CD14-positive monocyte (primary cell): ENCODE measurements at regions not wholly inside any gene's neighbourhood (a gene's known extent, or its start where the extent isn't known, plus 50 kb on each side); places are given as distances from the start of the nearest gene placed in this dataset.

Experiments used
- DNase-seq, 3 donors: peaks; one replicate each; pipeline ENCODE4 v3.0.0-alpha.2; 2011 to 2022
- H2AFZ ChIP-seq: 2 replicates; pipeline ENCODE4 v1.6.0; 2012; ENCODE audit warnings: mild to moderate bottlenecking, low read depth, low read length, inconsistent platforms; ENCODE audit not compliant: insufficient read depth, poor library complexity, severe bottlenecking
- H3K27ac ChIP-seq, 2 donors: 1 replicate in 1 of 2; 2 replicates in 1 of 2; pipeline ENCODE4 v1.5.1; 2012 to 2013; ENCODE audit warnings: low read length in 2 of 2, control low read depth in 1 of 2, inconsistent platforms in 1 of 2, low read depth in 1 of 2, mild to moderate bottlenecking in 1 of 2
- H3K27me3 ChIP-seq, 2 donors: one replicate each; pipeline versions ENCODE4 v1.6.0 to v1.6.1; 2011 to 2013; ENCODE audit warnings: low read length in 2 of 2; ENCODE audit not compliant: control insufficient read depth in 2 of 2, insufficient read depth in 2 of 2
- H3K36me3 ChIP-seq, 2 donors: replicated peaks in 1 of 2; 1 replicate in 1 of 2; 2 replicates in 1 of 2; pipeline versions ENCODE4 v1.5.1 to v1.6.1; 2012 to 2013; ENCODE audit warnings: low read length in 2 of 2, control low read depth in 1 of 2, inconsistent platforms in 1 of 2, mild to moderate bottlenecking in 1 of 2; ENCODE audit not compliant: insufficient read depth in 2 of 2, control insufficient read depth in 1 of 2
- H3K4me1 ChIP-seq, 2 donors: 1 replicate in 1 of 2; 2 replicates in 1 of 2; pipeline versions ENCODE4 v1.5.1 to v1.6.1; 2012 to 2013; ENCODE audit warnings: low read length in 2 of 2, control low read depth in 1 of 2, inconsistent platforms in 1 of 2, mild to moderate bottlenecking in 1 of 2, moderate library complexity in 1 of 2; ENCODE audit not compliant: insufficient read depth in 2 of 2, control insufficient read depth in 1 of 2
- H3K4me2 ChIP-seq: replicated peaks from 2 replicates; pipeline ENCODE3; 2012; ENCODE audit warnings: low read length, moderate library complexity, mild to moderate bottlenecking; ENCODE audit not compliant: poor library complexity, severe bottlenecking; ENCODE audit errors: extremely low read depth
- H3K4me3 ChIP-seq, 3 experiments: fragments of 200-600 bp in 1 of 3; sonication (generic) in 1 of 3; replicated peaks in 1 of 3; 1 replicate in 2 of 3; 2 replicates in 1 of 3; pipeline ENCODE4 v1.5.1; 2011 to 2013; ENCODE audit warnings: low read length in 3 of 3, mild to moderate bottlenecking in 3 of 3, control low read depth in 2 of 3, low read depth in 2 of 3, inconsistent platforms in 1 of 3, moderate library complexity in 1 of 3
- H3K79me2 ChIP-seq: 2 replicates; pipeline ENCODE4 v1.6.0; 2012; ENCODE audit warnings: mild to moderate bottlenecking, control low read depth, inconsistent platforms, low read length, moderate library complexity; ENCODE audit not compliant: insufficient read depth
- H3K9ac ChIP-seq: 2 replicates; pipeline ENCODE4 v1.6.0; 2017; ENCODE audit warnings: low read length, mild to moderate bottlenecking; ENCODE audit not compliant: insufficient read depth, poor library complexity, severe bottlenecking
- H3K9me3 ChIP-seq, 2 donors: replicated peaks in 1 of 2; 1 replicate in 1 of 2; 2 replicates in 1 of 2; pipeline versions ENCODE4 v1.5.1 to v1.6.1; 2012 to 2013; ENCODE audit warnings: low read length in 2 of 2, control low read depth in 1 of 2; ENCODE audit not compliant: control insufficient read depth in 1 of 2, insufficient read depth in 1 of 2
- H4K20me1 ChIP-seq: 2 replicates; pipeline ENCODE4 v1.6.0; 2012; ENCODE audit warnings: mild to moderate bottlenecking, low read length, control low read depth, moderate library complexity; ENCODE audit not compliant: insufficient read depth
- H3K27ac Mint-ChIP-seq, 7 donors: one replicate each; pipeline ENCODE4 v1.8.0; 2020; ENCODE audit warnings: mild to moderate bottlenecking in 7 of 7, mixed read lengths in 7 of 7, moderate library complexity in 6 of 7, inconsistent platforms in 2 of 7
- H3K27me3 Mint-ChIP-seq, 3 donors: one replicate each; pipeline ENCODE4 v1.8.0; 2021 to 2022; ENCODE audit warnings: low read depth in 3 of 3, mild to moderate bottlenecking in 3 of 3, mixed read lengths in 3 of 3, moderate library complexity in 3 of 3, inconsistent platforms in 1 of 3
- H3K36me3 Mint-ChIP-seq, 2 donors: one replicate each; pipeline ENCODE4 v1.8.0; 2020; ENCODE audit warnings: mixed read lengths in 2 of 2, inconsistent platforms in 1 of 2, mild to moderate bottlenecking in 1 of 2
- H3K4me1 Mint-ChIP-seq: one replicate; pipeline ENCODE4 v1.8.0; 2020; ENCODE audit warnings: mild to moderate bottlenecking, mixed read lengths
- H3K4me3 Mint-ChIP-seq, 2 donors: one replicate each; pipeline ENCODE4 v1.8.0; 2020; ENCODE audit warnings: mild to moderate bottlenecking in 2 of 2, mixed read lengths in 2 of 2, moderate library complexity in 1 of 2
- H3K9me3 Mint-ChIP-seq, 7 donors: one replicate each; pipeline ENCODE4 v1.8.0; 2020 to 2022; ENCODE audit warnings: mixed read lengths in 7 of 7, mild to moderate bottlenecking in 6 of 7, moderate library complexity in 6 of 7, inconsistent platforms in 2 of 7
- CTCF ChIP-seq: fragments of 200-600 bp; IDR thresholded peaks from one replicate; pipeline ENCODE4 v1.8.0; 2022; ENCODE audit warnings: antibody characterized with exemption, mild to moderate bottlenecking
- WGBS: methylation state at CpG from one replicate; pipeline ENCODE4 v1.1.5; 2013; ENCODE audit warnings: missing lambda C conversion rate; ENCODE audit not compliant: insufficient coverage; 5-methylcytosine and 5-hydroxymethylcytosine counted together
- intact Hi-C, 2 donors: fragments of 100-400 bp; cut with micrococcal nuclease; formaldehyde crosslinking; loops; one replicate each; pipeline versions ENCODE4 v1.15.0 to v1.15.1; 2023

DNA sequence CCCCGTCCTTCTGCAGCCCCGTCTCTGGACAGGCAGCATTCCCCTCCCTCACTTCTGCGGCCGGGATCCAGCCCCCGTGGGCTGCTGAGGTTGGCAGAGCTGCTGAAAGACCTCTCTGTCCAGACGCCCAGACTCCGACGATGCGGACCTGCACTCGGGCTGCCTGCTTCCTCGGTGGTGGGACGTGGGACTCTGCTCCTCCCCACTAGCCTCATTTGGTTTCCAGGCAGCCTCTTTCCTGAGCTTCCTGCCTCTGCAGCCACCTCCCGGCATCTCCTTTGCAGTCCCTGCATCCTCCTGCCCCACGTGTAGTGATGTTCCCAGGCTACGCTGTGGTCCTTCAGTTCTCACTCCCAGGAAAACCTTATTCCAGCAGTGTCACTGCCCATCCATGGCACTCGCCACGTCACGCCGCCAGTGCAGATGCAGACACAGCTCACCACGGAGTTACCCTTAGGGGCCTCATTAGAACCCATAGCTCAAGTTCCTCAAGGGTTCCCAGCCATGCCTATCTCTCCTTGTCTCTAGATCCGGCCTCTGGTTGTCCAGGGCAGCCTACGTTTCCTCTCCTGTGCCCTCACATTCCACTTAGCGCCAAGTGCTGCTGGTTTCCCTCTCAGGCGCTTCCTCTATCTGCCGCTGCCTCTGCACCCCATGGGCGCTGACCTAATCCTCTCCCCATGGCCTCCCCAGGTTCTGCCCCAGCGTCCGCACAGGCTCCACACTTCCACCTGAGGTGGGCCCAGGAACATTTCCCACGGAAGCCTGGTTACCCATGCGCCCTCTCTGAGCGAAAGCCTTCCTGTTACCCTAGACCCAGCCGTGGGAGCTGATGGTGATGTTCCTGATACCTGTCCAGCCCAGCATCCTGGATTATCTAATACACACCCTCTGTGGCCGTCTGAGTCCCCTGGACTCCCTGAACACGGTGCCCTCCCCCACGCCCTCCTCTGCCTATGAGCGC, 318.3 kb upstream of the MYT1L start:
- Mint-ChIP-seq H3K9me3 (peaks cover 0 to 6% (median 2%) of the 10 kb centered on the region in 7 donors), H3K4me3 (no peak overlapping the region), H3K27ac (no peak overlapping the region), H3K27me3 (peaks cover 2 to 8% (median 8%) of the 10 kb centered on the region in 3 donors), H3K4me1 (no peaks in the 10 kb centered on the region), H3K36me3 (no peaks in the 10 kb centered on the region)
- no peak overlapping the region for H3K9ac ChIP-seq
- H2AFZ ChIP-seq = no peak overlapping the region
- intact Hi-C loops = no loop called here
- no peak overlapping the region for H3K4me3 ChIP-seq
- no peaks in the 10 kb centered on the region for H3K27me3 ChIP-seq
- no peaks in the 10 kb centered on the region for H3K9me3 ChIP-seq
- WGBS = 86% methylated on average over 34 of the region's 36 CpGs
- H3K27ac ChIP-seq = no peak overlapping the region
- H3K36me3 ChIP-seq = no peaks in the 10 kb centered on the region
- no peak overlapping the region for H3K4me2 ChIP-seq
- H3K79me2 ChIP-seq = no peaks in the 10 kb centered on the region
- no peaks in the 10 kb centered on the region for H3K4me1 ChIP-seq
- DNase-seq = no peak
- TF ChIP-seq CTCF = no peak
- no peaks in the 10 kb centered on the region for H4K20me1 ChIP-seq

DNA sequence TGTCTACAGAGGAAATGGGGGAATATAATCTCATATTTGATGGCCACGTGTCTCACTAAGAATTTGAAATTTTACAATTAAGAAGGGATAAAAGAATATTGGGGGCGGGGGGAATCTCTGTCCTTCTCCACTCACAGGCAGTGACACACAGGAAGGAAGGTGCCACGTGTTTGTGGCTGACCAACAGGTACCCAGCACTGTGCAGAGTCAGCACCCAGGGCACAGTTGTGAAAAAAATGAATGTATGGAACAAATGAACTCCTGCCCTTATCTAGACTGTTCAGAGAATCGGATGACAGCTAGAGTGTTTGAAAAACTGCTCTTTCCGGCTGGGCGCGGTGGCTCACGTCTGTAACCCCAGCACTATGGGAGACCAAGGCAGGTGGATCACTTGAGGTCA, 317.0 kb upstream of the MYT1L start:
- H3K4me3 ChIP-seq = no peak overlapping the region
- DNase-seq = no peak
- H3K4me1 Mint-ChIP-seq = no peaks in the 10 kb centered on the region
- H3K36me3 Mint-ChIP-seq = no peaks in the 10 kb centered on the region
- H3K4me1 ChIP-seq = no peaks in the 10 kb centered on the region
- H2AFZ ChIP-seq = no peak overlapping the region
- peaks cover 2 to 7% (median 5%) of the 10 kb centered on the region in 7 donors for H3K9me3 Mint-ChIP-seq
- H4K20me1 ChIP-seq = no peaks in the 10 kb centered on the region
- no peak overlapping the region for H3K4me3 Mint-ChIP-seq
- no peaks in the 10 kb centered on the region for H3K79me2 ChIP-seq
- no peak overlapping the region for H3K9ac ChIP-seq
- no peaks in the 10 kb centered on the region for H3K27me3 ChIP-seq
- H3K27ac ChIP-seq = no peak overlapping the region
- H3K27me3 Mint-ChIP-seq = peaks cover 3 to 10% (median 9%) of the 10 kb centered on the region in 3 donors
- no peaks in the 10 kb centered on the region for H3K36me3 ChIP-seq
- no peak for TF ChIP-seq CTCF
- 88% methylated on average over 5 of the region's 8 CpGs for WGBS
- intact Hi-C loops = no loop called here
- no peak overlapping the region for H3K4me2 ChIP-seq
- H3K9me3 ChIP-seq = no peaks in the 10 kb centered on the region
- no peak overlapping the region for H3K27ac Mint-ChIP-seq
